GM23338 (cell line): ENCODE measurements at regions not wholly inside any gene's neighbourhood (a gene's known extent, or its start where the extent isn't known, plus 50 kb on each side); places are given as distances from the start of the nearest gene placed in this dataset.

Experiments used
- ATAC-seq: fragments of 200-7000 bp; cut with Tn5 transposase; 3 replicates; pipeline ENCODE4 v1.9.1; 2020
- DNase-seq: peaks from one replicate; pipeline ENCODE4 v3.0.0-alpha.2; 2015; ENCODE audit warnings: low spot score
- H2AFZ ChIP-seq: fragments of 200-600 bp; sonication (generic); 2 replicates; pipeline ENCODE4 v1.8.0; 2016; ENCODE audit warnings: antibody characterized with exemption, mild to moderate bottlenecking, moderate library complexity
- H3F3A ChIP-seq: fragments of 200-600 bp; sonication (generic); replicated peaks from 2 replicates; pipeline ENCODE4 v1.8.0; 2017; ENCODE audit warnings: antibody characterized with exemption, mixed run types, low read depth
- H3K27ac ChIP-seq: fragments of 200-600 bp; sonication (generic); 2 replicates; pipeline ENCODE4 v1.6.1; 2016; ENCODE audit warnings: low read depth
- H3K27me3 ChIP-seq: fragments of 200-600 bp; sonication (generic); 2 replicates; pipeline ENCODE4 v1.8.0; 2016; ENCODE audit warnings: mild to moderate bottlenecking, mixed run types, moderate library complexity; ENCODE audit not compliant: insufficient read depth
- H3K36me3 ChIP-seq: fragments of 200-600 bp; sonication (generic); 2 replicates; pipeline ENCODE4 v1.8.0; 2016; ENCODE audit warnings: mild to moderate bottlenecking; ENCODE audit not compliant: insufficient read depth
- H3K4me1 ChIP-seq: fragments of 200-600 bp; sonication (generic); 2 replicates; pipeline ENCODE4 v1.8.0; 2016; ENCODE audit warnings: mild to moderate bottlenecking, moderate library complexity; ENCODE audit not compliant: insufficient read depth
- H3K4me2 ChIP-seq: fragments of 200-600 bp; sonication (generic); 2 replicates; pipeline ENCODE4 v1.7.1; 2017; ENCODE audit warnings: mixed run types
- H3K4me3 ChIP-seq: fragments of 200-600 bp; sonication (generic); 2 replicates; pipeline ENCODE4 v1.6.1; 2016; ENCODE audit warnings: mixed run types
- H3K79me2 ChIP-seq: fragments of 200-600 bp; sonication (generic); replicated peaks from 2 replicates; pipeline ENCODE4 v1.8.0; 2017; ENCODE audit warnings: mild to moderate bottlenecking; ENCODE audit not compliant: insufficient read depth
- H3K9me2 ChIP-seq: fragments of 200-600 bp; sonication (generic); 2 replicates; pipeline ENCODE4 v1.8.0; 2017; ENCODE audit not compliant: insufficient read depth
- H4K20me1 ChIP-seq: fragments of 200-600 bp; sonication (generic); replicated peaks from 2 replicates; pipeline ENCODE4 v1.8.0; 2017; ENCODE audit warnings: mild to moderate bottlenecking; ENCODE audit not compliant: insufficient read depth
- H3K27ac Mint-ChIP-seq: 2 replicates; pipeline ENCODE4 v1.8.0; 2020; ENCODE audit warnings: inconsistent platforms, mild to moderate bottlenecking, moderate library complexity, mixed read lengths
- H3K27me3 Mint-ChIP-seq: 3 replicates; pipeline ENCODE4 v1.8.0; 2022; ENCODE audit warnings: low read depth, mild to moderate bottlenecking, moderate library complexity, mixed read lengths, inconsistent platforms; ENCODE audit not compliant: insufficient read depth, poor library complexity
- H3K36me3 Mint-ChIP-seq: 3 replicates; pipeline ENCODE4 v1.8.0; 2021; ENCODE audit warnings: low read depth, mild to moderate bottlenecking, inconsistent platforms, moderate library complexity, mixed read lengths
- H3K4me1 Mint-ChIP-seq: 3 replicates; pipeline ENCODE4 v1.8.0; 2020; ENCODE audit warnings: mild to moderate bottlenecking, inconsistent platforms, mixed read lengths
- H3K4me3 Mint-ChIP-seq: 3 replicates; pipeline ENCODE4 v1.8.0; 2021; ENCODE audit warnings: moderate library complexity, mild to moderate bottlenecking, inconsistent platforms, mixed read lengths
- H3K9me3 Mint-ChIP-seq: 3 replicates; pipeline ENCODE4 v1.8.0; 2020; ENCODE audit warnings: moderate library complexity, mild to moderate bottlenecking, inconsistent platforms, mixed read lengths
- CREB1 ChIP-seq: fragments of 250-450 bp; sonication (Bioruptor Pico); IDR thresholded peaks from 2 replicates; pipeline ENCODE4 v1.5.0; 2020; ENCODE audit warnings: low read depth, mild to moderate bottlenecking, moderate library complexity
- CTCF ChIP-seq, 2 experiments: fragments of 200-600 bp in 1 of 2; sonication (generic) in 1 of 2; conservative IDR thresholded peaks; 2 replicates each; pipeline versions ENCODE4 v1.5.1 to v1.6.1; 2016 to 2017; ENCODE audit warnings: antibody characterized with exemption in 2 of 2, low read depth in 2 of 2, mild to moderate bottlenecking in 2 of 2, moderate library complexity in 1 of 2
- ETS1 ChIP-seq: IDR thresholded peaks from 2 replicates; pipeline ENCODE4 v1.6.1; 2016; ENCODE audit warnings: antibody characterized with exemption
- EZH2 ChIP-seq: fragments of 200-600 bp; sonication (generic); IDR thresholded peaks from one replicate; pipeline ENCODE4 v1.8.0; 2017; ENCODE audit warnings: antibody characterized with exemption, mild to moderate bottlenecking, low read depth; ENCODE audit not compliant: unreplicated experiment
- EZH2phosphoT487 ChIP-seq: fragments of 200-600 bp; sonication (generic); IDR thresholded peaks from one replicate; pipeline ENCODE4 v1.8.1; 2018; ENCODE audit warnings: antibody characterized with exemption; ENCODE audit not compliant: unreplicated experiment
- JUNB ChIP-seq: IDR thresholded peaks from one replicate; pipeline ENCODE4 v1.6.1; 2016; ENCODE audit warnings: antibody characterized with exemption; ENCODE audit not compliant: unreplicated experiment
- NANOG ChIP-seq: IDR thresholded peaks from 2 replicates; pipeline ENCODE4 v1.6.1; 2016; ENCODE audit warnings: antibody characterized with exemption, borderline replicate concordance
- POLR2AphosphoS5 ChIP-seq: IDR thresholded peaks from 2 replicates; pipeline ENCODE4 v1.6.1; 2016; ENCODE audit warnings: antibody characterized with exemption, low read depth
- REST ChIP-seq: IDR thresholded peaks from one replicate; pipeline ENCODE4 v1.6.1; 2018; ENCODE audit warnings: antibody characterized with exemption; ENCODE audit not compliant: unreplicated experiment
- STAT1 ChIP-seq: IDR thresholded peaks from one replicate; pipeline ENCODE4 v1.6.1; 2016; ENCODE audit warnings: antibody characterized with exemption; ENCODE audit not compliant: unreplicated experiment
- ZNF114 ChIP-seq: fragments of 250-450 bp; sonication (Bioruptor Pico); IDR thresholded peaks from 2 replicates; pipeline ENCODE4 v1.5.0; 2020; ENCODE audit warnings: mild to moderate bottlenecking, moderate library complexity
- ZNF331 ChIP-seq: fragments of 250-450 bp; sonication (Bioruptor Pico); IDR thresholded peaks from 2 replicates; pipeline ENCODE4 v1.5.0; 2020; ENCODE audit warnings: low read depth, mild to moderate bottlenecking, moderate library complexity
- ZNF462 ChIP-seq: fragments of 250-450 bp; sonication (Bioruptor Pico); IDR thresholded peaks from 2 replicates; pipeline ENCODE4 v1.5.0; 2020; ENCODE audit warnings: mild to moderate bottlenecking, moderate library complexity

- H3K27me3 ChIP-seq, result no peaks in the 10 kb centered on the region
- no peaks in the 10 kb centered on the region for H4K20me1 ChIP-seq
- no peak for DNase-seq
- H3K4me3 ChIP-seq, result no peak overlapping the region
- Mint-ChIP-seq H3K4me3 (no peak overlapping the region), H3K36me3 (no peaks in the 10 kb centered on the region), H3K27ac (no peak overlapping the region), H3K9me3 (no peaks in the 10 kb centered on the region), H3K4me1 (0 out of 3 replicates have a peak, but pooled peaks cover 2% of the 10 kb centered on the region), H3K27me3 (no peaks in the 10 kb centered on the region)
- no peaks in the 10 kb centered on the region for H3K79me2 ChIP-seq
- no peak for ATAC-seq
- TF ChIP-seq CREB1 (CRISPR knock-in tag) (no peak), JUNB (no peak), ZNF462 (CRISPR knock-in tag) (no peak), POLR2AphosphoS5 (no peak), EZH2 (no peak), ZNF114 (no peak), REST (no peak), CTCF (conservative IDR thresholded peaks at IDR 0.05; ENCODE audit: low read depth in 2 of 2) (no peak), STAT1 (no peak), EZH2phosphoT487 (no peak), ETS1 (no peak), NANOG (no peak), ZNF331 (no peak)
- no peak overlapping the region for H3K4me2 ChIP-seq
- H3K9me2 ChIP-seq, result no peaks in the 10 kb centered on the region; the same call in 1 of the 2 replicates
- no peak overlapping the region for H2AFZ ChIP-seq
- 0 out of 2 replicates have a peak, but pooled peaks cover 4% of the 10 kb centered on the region for H3K4me1 ChIP-seq
- H3K36me3 ChIP-seq, result no peaks in the 10 kb centered on the region
- no peaks in the 10 kb centered on the region for H3F3A ChIP-seq
- no peak overlapping the region for H3K27ac ChIP-seq
Observed at GRCh38 chr2:82796132-82796531, 1662.9 kb downstream of the SUCLG1 start.
